Neural crest cell (in vitro differentiated cells): ENCODE measurements at regions not wholly inside any gene's neighbourhood (a gene's known extent, or its start where the extent isn't known, plus 50 kb on each side); places are given as distances from the start of the nearest gene placed in this dataset.

Source experiments
- DNase-seq: peaks from one replicate; pipeline ENCODE4 v3.0.0; 2021; ENCODE audit warnings: low read depth, mixed read lengths, low spot score
- H3K27ac Mint-ChIP-seq: one replicate; pipeline ENCODE4 v1.8.0; 2021; ENCODE audit warnings: mild to moderate bottlenecking, mixed read lengths; ENCODE audit not compliant: unreplicated experiment
- H3K27me3 Mint-ChIP-seq: 2 replicates; pipeline ENCODE4 v1.8.0; 2021; ENCODE audit warnings: low read depth, mild to moderate bottlenecking, mixed read lengths
- H3K36me3 Mint-ChIP-seq: 2 replicates; pipeline ENCODE4 v1.8.0; 2021; ENCODE audit warnings: low read depth, mild to moderate bottlenecking, mixed read lengths
- H3K4me1 Mint-ChIP-seq: 2 replicates; pipeline ENCODE4 v1.8.0; 2021; ENCODE audit warnings: mixed read lengths
- H3K4me3 Mint-ChIP-seq: one replicate; pipeline ENCODE4 v1.8.0; 2021; ENCODE audit warnings: mild to moderate bottlenecking, mixed read lengths
- H3K9me3 Mint-ChIP-seq: 2 replicates; pipeline ENCODE4 v1.8.0; 2021; ENCODE audit warnings: mixed read lengths
- CTCF ChIP-seq: fragments of 200-600 bp; sonication (generic); conservative IDR thresholded peaks from 2 replicates; pipeline ENCODE4 v1.5.0; 2021; ENCODE audit warnings: antibody characterized with exemption, mild to moderate bottlenecking

- no peak overlapping the region for H3K4me3 Mint-ChIP-seq
- H3K36me3 Mint-ChIP-seq: peaks cover 5% of the 10 kb centered on the region
- peaks cover 23% of the 10 kb centered on the region for H3K4me1 Mint-ChIP-seq
- peaks cover 2% of the 10 kb centered on the region for H3K9me3 Mint-ChIP-seq
- H3K27me3 Mint-ChIP-seq: no peaks in the 10 kb centered on the region
- H3K27ac Mint-ChIP-seq: no peak overlapping the region
- DNase-seq: no peak
- TF ChIP-seq CTCF: no peak
Observed at GRCh38 chr7:45980181-45980905, 59.3 kb upstream of the IGFBP3 start.

- no peak for TF ChIP-seq CTCF
- H3K27me3 Mint-ChIP-seq: peaks cover 6% of the 10 kb centered on the region
- no peak overlapping the region for H3K4me3 Mint-ChIP-seq
- H3K27ac Mint-ChIP-seq: no peak overlapping the region
- H3K4me1 Mint-ChIP-seq: peaks cover 31% of the 10 kb centered on the region
- peaks cover 5% of the 10 kb centered on the region for H3K36me3 Mint-ChIP-seq
- H3K9me3 Mint-ChIP-seq: peaks cover 2% of the 10 kb centered on the region
- DNase-seq: no peak
Observed at GRCh38 chr7:45979275-45980180, 58.5 kb upstream of the IGFBP3 start.

DNA sequence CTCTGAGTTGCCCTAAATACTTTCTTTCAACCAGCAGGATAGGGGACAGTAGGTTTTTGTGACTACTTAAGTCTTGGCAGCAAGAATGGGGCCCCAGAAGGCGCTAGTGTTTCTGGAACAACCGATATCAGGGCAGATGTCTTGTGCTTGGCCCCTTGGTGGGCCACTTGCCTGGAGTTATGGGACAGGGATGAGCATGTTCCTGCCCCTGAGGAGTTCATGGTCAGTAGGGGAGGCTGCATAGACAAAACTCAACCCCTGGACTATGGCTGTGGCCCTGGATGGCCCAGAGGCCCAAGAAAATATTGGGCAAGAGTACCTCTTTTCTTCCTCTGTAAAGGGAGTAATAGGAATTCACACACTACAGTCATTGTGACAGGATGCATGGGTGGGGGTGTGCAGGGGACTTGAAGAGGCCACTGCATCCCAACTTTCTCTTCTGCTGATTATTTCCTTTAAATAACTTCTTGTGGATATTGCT is 57.7 kb upstream of the IGFBP3 start:
- peaks cover 9% of the 10 kb centered on the region for H3K27me3 Mint-ChIP-seq
- peaks cover 5% of the 10 kb centered on the region for H3K36me3 Mint-ChIP-seq
- peaks cover 38% of the 10 kb centered on the region for H3K4me1 Mint-ChIP-seq
- DNase-seq: no peak
- no peak overlapping the region for H3K4me3 Mint-ChIP-seq
- no peak for TF ChIP-seq CTCF
- H3K27ac Mint-ChIP-seq: no peak overlapping the region
- H3K9me3 Mint-ChIP-seq: peaks cover 2% of the 10 kb centered on the region

DNA sequence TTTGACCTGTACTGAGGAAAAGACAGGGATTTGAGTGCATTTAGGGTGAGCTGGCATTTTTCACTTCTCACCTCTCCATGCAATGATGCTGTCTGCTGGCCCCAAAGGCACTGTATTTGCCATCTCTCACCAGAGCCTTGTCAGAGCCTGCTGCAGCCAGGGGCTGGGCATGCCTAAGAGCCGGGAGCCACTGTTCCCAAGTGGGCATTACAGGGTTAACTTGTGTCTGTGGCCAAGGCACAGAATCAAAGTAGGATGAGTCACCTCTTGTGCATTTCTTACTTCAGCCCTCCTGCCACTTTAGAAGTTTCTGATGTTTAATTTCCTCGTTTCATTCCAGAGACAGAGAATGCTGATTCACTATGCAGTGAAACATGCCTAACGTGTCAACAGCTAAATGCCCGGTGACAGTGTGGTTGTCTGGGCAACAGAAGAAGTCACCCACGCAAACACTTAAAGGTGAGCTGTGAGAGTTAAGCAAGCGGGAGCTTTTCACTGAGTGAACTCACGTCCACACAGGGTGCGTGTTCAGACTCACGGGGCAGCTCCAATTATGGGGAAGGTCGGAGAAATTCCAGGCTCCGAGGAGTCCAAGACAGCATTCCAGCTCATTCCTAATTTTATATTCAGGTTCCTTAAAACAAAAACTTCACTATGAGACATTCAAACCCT is 57.1 kb upstream of the IGFBP3 start:
- Mint-ChIP-seq H3K9me3 (peaks cover 2% of the 10 kb centered on the region), H3K27me3 (peaks cover 9% of the 10 kb centered on the region), H3K4me1 (peaks cover 42% of the 10 kb centered on the region), H3K36me3 (peaks cover 5% of the 10 kb centered on the region), H3K4me3 (no peak overlapping the region), H3K27ac (no peak overlapping the region)
- no peak for DNase-seq
- TF ChIP-seq CTCF: no peak

DNA sequence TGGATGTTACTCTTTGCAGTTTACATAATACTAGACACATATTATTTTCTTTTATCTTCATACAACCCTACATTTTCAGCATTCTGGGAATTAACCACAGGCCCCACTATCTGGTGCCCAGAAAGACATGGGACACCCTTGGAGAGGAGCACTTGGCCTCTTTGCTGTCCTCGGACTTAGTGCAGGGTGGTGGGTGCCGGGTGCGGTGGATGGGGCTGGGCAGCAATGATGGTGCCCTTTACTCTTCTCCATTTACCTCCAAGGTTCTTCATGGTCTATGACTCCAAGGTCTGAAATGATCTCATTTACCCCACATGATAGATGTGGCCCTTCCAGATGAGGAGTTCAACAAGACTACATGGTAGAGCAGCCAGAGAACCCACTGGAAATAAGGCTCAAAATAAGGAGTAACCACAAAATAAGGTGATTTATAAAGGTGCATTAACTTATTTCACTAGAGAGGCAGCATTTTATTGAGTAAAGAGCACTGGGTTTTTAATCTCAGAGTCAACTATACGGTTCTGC is 56.2 kb upstream of the IGFBP3 start:
- Mint-ChIP-seq H3K4me1 (peaks cover 42% of the 10 kb centered on the region), H3K36me3 (peaks cover 5% of the 10 kb centered on the region), H3K27me3 (peaks cover 13% of the 10 kb centered on the region), H3K9me3 (peaks cover 2% of the 10 kb centered on the region), H3K4me3 (no peak overlapping the region), H3K27ac (no peak overlapping the region)
- no peak for TF ChIP-seq CTCF
- no peak for DNase-seq
